ENCODE measurements at regions not wholly inside any gene's neighbourhood (a gene's known extent, or its start where the extent isn't known, plus 50 kb on each side); places are given as distances from the start of the nearest gene placed in this dataset.

GRCh38 chr1:208516780-208517179, 272.6 kb upstream of the PLXNA2 start:
- H3K27me3 ChIP-seq (ENCODE audit: low read depth) = no peaks in the 10 kb centered on the region
- H3K4me1 ChIP-seq = no peaks in the 10 kb centered on the region
- no peaks in the 10 kb centered on the region for H3K36me3 ChIP-seq
- H3K27ac ChIP-seq = no peak overlapping the region
- DNase-seq (no peak), ATAC-seq (no peak)
- TF ChIP-seq, protein P1, sequence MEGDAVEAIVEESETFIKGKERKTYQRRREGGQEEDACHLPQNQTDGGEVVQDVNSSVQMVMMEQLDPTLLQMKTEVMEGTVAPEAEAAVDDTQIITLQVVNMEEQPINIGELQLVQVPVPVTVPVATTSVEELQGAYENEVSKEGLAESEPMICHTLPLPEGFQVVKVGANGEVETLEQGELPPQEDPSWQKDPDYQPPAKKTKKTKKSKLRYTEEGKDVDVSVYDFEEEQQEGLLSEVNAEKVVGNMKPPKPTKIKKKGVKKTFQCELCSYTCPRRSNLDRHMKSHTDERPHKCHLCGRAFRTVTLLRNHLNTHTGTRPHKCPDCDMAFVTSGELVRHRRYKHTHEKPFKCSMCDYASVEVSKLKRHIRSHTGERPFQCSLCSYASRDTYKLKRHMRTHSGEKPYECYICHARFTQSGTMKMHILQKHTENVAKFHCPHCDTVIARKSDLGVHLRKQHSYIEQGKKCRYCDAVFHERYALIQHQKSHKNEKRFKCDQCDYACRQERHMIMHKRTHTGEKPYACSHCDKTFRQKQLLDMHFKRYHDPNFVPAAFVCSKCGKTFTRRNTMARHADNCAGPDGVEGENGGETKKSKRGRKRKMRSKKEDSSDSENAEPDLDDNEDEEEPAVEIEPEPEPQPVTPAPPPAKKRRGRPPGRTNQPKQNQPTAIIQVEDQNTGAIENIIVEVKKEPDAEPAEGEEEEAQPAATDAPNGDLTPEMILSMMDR (IDR thresholded peaks at IDR 0.05) = no peak
- no peaks in the 10 kb centered on the region for H3K9me3 ChIP-seq
- H3K4me3 ChIP-seq = no peak overlapping the region
- intact Hi-C loops (cut with DNase I) = no loop called here

DNA sequence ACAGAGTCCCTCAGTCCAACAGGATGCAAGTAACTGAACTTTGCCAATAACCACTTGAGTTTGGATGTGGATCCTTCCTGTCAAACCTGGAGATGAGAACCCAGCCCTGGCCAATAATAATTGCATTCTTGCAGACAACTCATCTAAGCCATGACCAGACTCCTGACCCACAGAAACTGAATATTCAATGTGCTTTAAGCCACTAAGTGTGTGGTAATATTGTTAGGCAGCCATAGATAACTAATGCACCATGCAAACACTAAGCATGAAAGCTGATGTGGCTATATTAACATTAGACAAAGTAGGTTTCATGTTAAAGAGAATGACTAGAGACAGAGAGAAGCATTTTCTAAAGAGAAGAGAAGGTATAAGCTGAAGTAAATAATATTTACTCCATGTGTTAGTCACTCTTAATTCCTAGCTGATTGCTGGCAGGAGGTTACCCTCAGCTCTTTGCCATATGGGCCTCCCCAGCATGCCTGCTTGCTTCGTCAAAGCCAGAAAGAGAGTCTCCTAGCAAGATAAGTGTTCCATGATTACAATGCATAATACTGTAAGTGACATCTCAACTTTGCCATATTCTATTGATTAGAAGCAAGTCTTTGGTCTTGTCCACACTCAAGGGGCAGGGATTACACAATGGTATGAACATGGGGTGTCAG, 276.4 kb upstream of the PLXNA2 start:
- intact Hi-C loops (cut with DNase I) = no loop called here
- Histone ChIP-seq H3K4me3 (no peak overlapping the region), H3K36me3 (no peaks in the 10 kb centered on the region), H3K9me3 (no peaks in the 10 kb centered on the region), H3K27me3 (ENCODE audit: low read depth) (no peaks in the 10 kb centered on the region), H3K4me1 (no peaks in the 10 kb centered on the region), H3K27ac (no peak overlapping the region)
- DNase-seq (no peak), ATAC-seq (no peak)
- TF ChIP-seq, protein P1 (IDR thresholded peaks at IDR 0.05) = no peak

DNA sequence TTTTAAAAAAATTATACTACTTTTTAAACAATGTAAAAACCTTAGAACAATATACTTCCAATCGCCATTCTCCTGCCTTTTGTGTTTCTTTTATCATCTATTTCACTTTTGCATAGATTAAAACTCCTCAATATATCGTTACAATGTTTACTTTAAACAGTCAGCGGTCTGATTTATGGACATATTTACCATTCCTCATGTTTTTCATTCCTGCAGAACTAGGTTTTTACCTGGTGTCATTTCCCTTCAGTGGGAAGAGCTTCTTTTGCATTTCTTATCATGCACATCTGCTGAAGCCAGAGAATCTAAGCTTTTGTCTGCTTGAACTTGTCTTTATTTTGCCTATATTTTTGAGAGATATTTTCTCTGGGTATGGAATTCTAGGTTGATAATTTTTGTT, 277.4 kb upstream of the PLXNA2 start:
- Histone ChIP-seq H3K27me3 (ENCODE audit: low read depth) (no peaks in the 10 kb centered on the region), H3K9me3 (no peaks in the 10 kb centered on the region), H3K4me3 (no peak overlapping the region), H3K27ac (no peak overlapping the region), H3K4me1 (no peaks in the 10 kb centered on the region), H3K36me3 (no peaks in the 10 kb centered on the region)
- DNase-seq = no peak
- intact Hi-C loops (cut with DNase I) = no loop called here
- TF ChIP-seq, protein P1 (IDR thresholded peaks at IDR 0.05) = no peak
- no peak for ATAC-seq

- ATAC-seq (no peak), DNase-seq (no peak)
- Histone ChIP-seq H3K27ac (no peak overlapping the region), H3K4me3 (no peak overlapping the region), H3K36me3 (no peaks in the 10 kb centered on the region), H3K4me1 (no peaks in the 10 kb centered on the region), H3K9me3 (no peaks in the 10 kb centered on the region), H3K27me3 (ENCODE audit: low read depth) (no peaks in the 10 kb centered on the region)
- intact Hi-C loops (cut with DNase I) = no loop called here
- TF ChIP-seq, protein P1 (IDR thresholded peaks at IDR 0.05) = no peak
These were observed 278.8 kb upstream of the PLXNA2 start for GRCh38 chr1:208523007-208523406.

- no peak for DNase-seq
- Histone ChIP-seq H3K27me3 (ENCODE audit: low read depth) (peaks cover 4% of the 10 kb centered on the region), H3K9me3 (no peaks in the 10 kb centered on the region), H3K4me1 (no peaks in the 10 kb centered on the region), H3K27ac (no peak overlapping the region), H3K36me3 (no peaks in the 10 kb centered on the region), H3K4me3 (no peak overlapping the region)
- intact Hi-C loops (cut with DNase I) = no loop called here
- TF ChIP-seq, protein P1 (IDR thresholded peaks at IDR 0.05) = no peak
- no peak for ATAC-seq
These were observed 280.2 kb upstream of the PLXNA2 start for GRCh38 chr1:208524376-208524775.

Data from lower lobe of right lung (tissue), 2 donors.